OCI-LY1 (cell line): ENCODE measurements at regions not wholly inside any gene's neighbourhood (a gene's known extent, or its start where the extent isn't known, plus 50 kb on each side); places are given as distances from the start of the nearest gene placed in this dataset.

Experiments used
- CTCF ChIP-seq: fragments of 200-600 bp; sonication (generic), shearing (Covaris generic); IDR thresholded peaks from 2 replicates; pipeline ENCODE4 v1.5.1; 2017; ENCODE audit warnings: mild to moderate bottlenecking, antibody characterized with exemption, low read length, moderate library complexity, mixed read lengths
- EZH2 ChIP-seq: fragments of 200-600 bp; sonication (generic), shearing (Covaris generic); IDR thresholded peaks from 2 replicates; pipeline ENCODE4 v1.8.0; 2017; ENCODE audit warnings: borderline replicate concordance, mixed run types, mild to moderate bottlenecking, antibody characterized with exemption, low read length, moderate library complexity, mixed read lengths

DNA sequence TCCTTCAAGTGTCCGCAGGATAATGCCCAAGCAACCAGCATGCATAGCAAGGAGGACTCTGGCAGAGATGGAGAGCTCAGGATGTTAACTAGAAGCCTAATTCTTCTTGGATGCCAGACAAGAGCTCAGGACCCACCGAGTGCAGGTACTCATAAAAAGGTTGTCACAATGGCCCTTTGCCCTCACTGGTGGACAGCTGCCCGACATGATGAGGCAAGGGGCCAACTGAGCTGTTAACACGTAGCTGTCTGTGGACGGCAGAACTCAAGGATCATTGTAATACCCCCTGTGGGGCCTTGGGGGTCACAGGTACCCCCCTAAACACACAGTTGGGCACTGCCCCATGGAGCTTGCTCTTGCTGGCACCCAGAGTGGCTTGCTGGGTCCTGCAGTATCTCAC, 393.7 kb downstream of the PIK3C3 start:
- no peak for TF ChIP-seq EZH2
- no peak for TF ChIP-seq CTCF
